ENCODE measurements at regions not wholly inside any gene's neighbourhood (a gene's known extent, or its start where the extent isn't known, plus 50 kb on each side); places are given as distances from the start of the nearest gene placed in this dataset.

- no peak for DNase-seq (ENCODE audit: low read depth)
- in situ Hi-C loops (cut with HindIII; ENCODE audit: low pct_unique_long_range_greater_than_20kb, low sequenced_read_pairs), result no loop called here
Observed at GRCh38 chr18:60445341-60445740, 72.8 kb upstream of the MC4R start.

- DNase-seq (ENCODE audit: low read depth), result no peak
- in situ Hi-C loops (cut with HindIII; ENCODE audit: low pct_unique_long_range_greater_than_20kb, low sequenced_read_pairs), result no loop called here
Observed at GRCh38 chr18:60446821-60447220, 74.2 kb upstream of the MC4R start.

- in situ Hi-C loops (cut with HindIII; ENCODE audit: low pct_unique_long_range_greater_than_20kb, low sequenced_read_pairs), result no loop called here
- DNase-seq (ENCODE audit: low read depth), result no peak
Observed at GRCh38 chr18:60448487-60449267, 76.1 kb upstream of the MC4R start.

GRCh38 chr18:60452421-60452820, 79.8 kb upstream of the MC4R start:
- in situ Hi-C loops (cut with HindIII; ENCODE audit: low pct_unique_long_range_greater_than_20kb, low sequenced_read_pairs), result no loop called here
- no peak for DNase-seq (ENCODE audit: low read depth)

GRCh38 chr18:60466677-60467076, 94.1 kb upstream of the MC4R start:
- no peak for DNase-seq (ENCODE audit: low read depth)
- in situ Hi-C loops (cut with HindIII; ENCODE audit: low pct_unique_long_range_greater_than_20kb, low sequenced_read_pairs), result no loop called here

- no peak for DNase-seq (ENCODE audit: low read depth)
- in situ Hi-C loops (cut with HindIII; ENCODE audit: low pct_unique_long_range_greater_than_20kb, low sequenced_read_pairs), result no loop called here
Observed at GRCh38 chr18:60469387-60470100, 97.0 kb upstream of the MC4R start.

- in situ Hi-C loops (cut with HindIII; ENCODE audit: low pct_unique_long_range_greater_than_20kb, low sequenced_read_pairs), result no loop called here
- peak; percentile 50 for DNase-seq (ENCODE audit: low read depth)
Observed at GRCh38 chr18:60471652-60472051, 99.1 kb upstream of the MC4R start.

GRCh38 chr18:60485201-60485600, 112.6 kb upstream of the MC4R start:
- DNase-seq (ENCODE audit: low read depth), result no peak
- in situ Hi-C loops (cut with HindIII; ENCODE audit: low pct_unique_long_range_greater_than_20kb, low sequenced_read_pairs), result no loop called here

- no peak for DNase-seq (ENCODE audit: low read depth)
- in situ Hi-C loops (cut with HindIII; ENCODE audit: low pct_unique_long_range_greater_than_20kb, low sequenced_read_pairs), result no loop called here
Observed at GRCh38 chr18:60493066-60493465, 120.5 kb upstream of the MC4R start.

GRCh38 chr18:60499675-60500074, 127.1 kb upstream of the MC4R start:
- DNase-seq (ENCODE audit: low read depth), result no peak
- in situ Hi-C loops (cut with HindIII; ENCODE audit: low pct_unique_long_range_greater_than_20kb, low sequenced_read_pairs), result no loop called here

GRCh38 chr18:60500960-60501359, 128.4 kb upstream of the MC4R start:
- no peak for DNase-seq (ENCODE audit: low read depth)
- in situ Hi-C loops (cut with HindIII; ENCODE audit: low pct_unique_long_range_greater_than_20kb, low sequenced_read_pairs), result no loop called here

- no peak for DNase-seq (ENCODE audit: low read depth)
- in situ Hi-C loops (cut with HindIII; ENCODE audit: low pct_unique_long_range_greater_than_20kb, low sequenced_read_pairs), result no loop called here
Observed at GRCh38 chr18:60502591-60502990, 130.0 kb upstream of the MC4R start.

GRCh38 chr18:60503199-60503598, 130.6 kb upstream of the MC4R start:
- in situ Hi-C loops (cut with HindIII; ENCODE audit: low pct_unique_long_range_greater_than_20kb, low sequenced_read_pairs), result no loop called here

GRCh38 chr18:60506190-60506589, 133.6 kb upstream of the MC4R start:
- DNase-seq (ENCODE audit: low read depth), result no peak
- in situ Hi-C loops (cut with HindIII; ENCODE audit: low pct_unique_long_range_greater_than_20kb, low sequenced_read_pairs), result no loop called here

More at GRCh38 chr18:60503199-60503598, 130.6 kb upstream of the MC4R start:
- no peak for DNase-seq (ENCODE audit: low read depth)

GRCh38 chr18:60506682-60507081, 134.1 kb upstream of the MC4R start:
- in situ Hi-C loops (cut with HindIII; ENCODE audit: low pct_unique_long_range_greater_than_20kb, low sequenced_read_pairs), result no loop called here
- DNase-seq (ENCODE audit: low read depth), result no peak

- in situ Hi-C loops (cut with HindIII; ENCODE audit: low pct_unique_long_range_greater_than_20kb, low sequenced_read_pairs), result no loop called here
- no peak for DNase-seq (ENCODE audit: low read depth)
Observed at GRCh38 chr18:60508108-60508507, 135.5 kb upstream of the MC4R start.

GRCh38 chr18:60534538-60534937, 162.0 kb upstream of the MC4R start:
- no peak for DNase-seq (ENCODE audit: low read depth)
- in situ Hi-C loops (cut with HindIII; ENCODE audit: low pct_unique_long_range_greater_than_20kb, low sequenced_read_pairs), result no loop called here

- in situ Hi-C loops (cut with HindIII; ENCODE audit: low pct_unique_long_range_greater_than_20kb, low sequenced_read_pairs), result no loop called here
- no peak for DNase-seq (ENCODE audit: low read depth)
Observed at GRCh38 chr18:60537074-60537473, 164.5 kb upstream of the MC4R start.

GRCh38 chr18:60538891-60539290, 166.3 kb upstream of the MC4R start:
- no peak for DNase-seq (ENCODE audit: low read depth)
- in situ Hi-C loops (cut with HindIII; ENCODE audit: low pct_unique_long_range_greater_than_20kb, low sequenced_read_pairs), result no loop called here

GRCh38 chr18:60541661-60542060, 169.1 kb upstream of the MC4R start:
- in situ Hi-C loops (cut with HindIII; ENCODE audit: low pct_unique_long_range_greater_than_20kb, low sequenced_read_pairs), result no loop called here
- DNase-seq (ENCODE audit: low read depth), result no peak

Data from Caki2 (cell line).